AG09319 (cell line): ENCODE measurements at regions not wholly inside any gene's neighbourhood (a gene's known extent, or its start where the extent isn't known, plus 50 kb on each side); places are given as distances from the start of the nearest gene placed in this dataset.

Experiments
- DNase-seq: peaks from one replicate; pipeline ENCODE4 v3.0.0-alpha.2; 2010; ENCODE audit warnings: low read depth; ENCODE audit errors: extremely low read depth
- CTCF ChIP-seq: IDR thresholded peaks from 2 replicates; pipeline ENCODE4 v1.5.1; 2011; ENCODE audit warnings: low read depth, mild to moderate bottlenecking, inconsistent platforms, low read length, moderate library complexity

- no peak for TF ChIP-seq CTCF
- no peak for DNase-seq
These were observed 278.7 kb downstream of the NPR3 start for GRCh38 chr5:32989815-32990214.

- DNase-seq = no peak
- no peak for TF ChIP-seq CTCF
These were observed 279.7 kb downstream of the NPR3 start for GRCh38 chr5:32990593-32991420.

- no peak for TF ChIP-seq CTCF
- DNase-seq = no peak
These were observed 280.3 kb downstream of the NPR3 start for GRCh38 chr5:32991421-32991815.

- no peak for TF ChIP-seq CTCF
These were observed 285.2 kb downstream of the NPR3 start for GRCh38 chr5:32996336-32996735.

GRCh38 chr5:33008751-33009418, 297.8 kb downstream of the NPR3 start:
- TF ChIP-seq CTCF = no peak

More at GRCh38 chr5:32996336-32996735, 285.2 kb downstream of the NPR3 start:
- no peak for DNase-seq

GRCh38 chr5:33010846-33011245, 299.7 kb downstream of the NPR3 start:
- TF ChIP-seq CTCF = no peak
- no peak for DNase-seq

More at GRCh38 chr5:33008751-33009418, 297.8 kb downstream of the NPR3 start:
- DNase-seq = no peak

GRCh38 chr5:33011801-33012200, 300.7 kb downstream of the NPR3 start:
- DNase-seq = no peak
- TF ChIP-seq CTCF = no peak
